GM19468 (cell line): ENCODE measurements at regions not wholly inside any gene's neighbourhood (a gene's known extent, or its start where the extent isn't known, plus 50 kb on each side); places are given as distances from the start of the nearest gene placed in this dataset.
A peak's percentile ranks its signal among the peaks of the same experiment; 100 is the strongest.
"Not testable (repeated sequence)": the region's sequence is repeated elsewhere in the genome, so short reads cannot be mapped to it uniquely, and the experiment has no call there.

Source experiments
- ATAC-seq: cut with Tn5 transposase; IDR thresholded peaks from one replicate; pipeline ENCODE4 v1.9.1; 2021; ENCODE audit warnings: mild to moderate bottlenecking, moderate library complexity, moderate number of reproducible peaks; ENCODE audit not compliant: unreplicated experiment; ENCODE audit errors: extremely low read depth

DNA sequence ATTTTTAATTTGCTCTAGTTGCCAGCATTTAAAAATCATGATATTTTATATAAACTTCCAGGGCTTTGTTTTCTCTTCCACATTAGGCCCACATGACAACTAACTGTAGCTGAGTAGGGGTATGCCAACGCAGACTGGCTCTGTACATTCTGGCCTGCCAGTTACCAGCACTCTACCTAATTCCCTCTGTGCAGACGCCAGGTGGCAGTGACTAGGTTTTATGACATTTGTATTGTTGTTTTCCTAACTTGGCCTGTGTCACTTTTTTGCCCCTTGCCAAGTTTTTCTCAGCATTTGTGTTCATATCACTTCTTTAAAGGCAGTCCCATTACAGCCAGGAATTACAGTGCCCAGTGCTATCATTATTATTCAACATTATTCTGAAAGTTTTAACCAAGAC is 347.5 kb downstream of the NKX6-1 start:
- no peak for ATAC-seq

DNA sequence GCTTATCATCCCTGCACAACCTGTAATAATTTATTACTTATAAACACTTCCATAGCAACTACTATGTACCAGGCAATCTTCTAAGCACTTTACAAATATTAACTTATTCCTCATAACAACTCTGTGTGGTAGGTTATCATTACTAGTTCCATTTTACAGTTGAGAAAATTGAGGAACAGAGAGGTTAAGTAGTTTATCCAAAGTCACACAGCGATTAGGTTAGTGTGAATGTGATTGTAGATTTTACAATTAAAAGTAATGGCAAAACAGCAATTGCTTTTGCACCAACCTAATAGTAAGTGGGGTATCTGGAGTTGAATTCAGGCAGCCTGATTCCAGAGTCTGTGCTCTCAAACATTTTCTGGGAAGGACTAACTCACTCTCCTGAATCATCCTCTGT is 348.9 kb downstream of the NKX6-1 start:
- ATAC-seq: no peak

DNA sequence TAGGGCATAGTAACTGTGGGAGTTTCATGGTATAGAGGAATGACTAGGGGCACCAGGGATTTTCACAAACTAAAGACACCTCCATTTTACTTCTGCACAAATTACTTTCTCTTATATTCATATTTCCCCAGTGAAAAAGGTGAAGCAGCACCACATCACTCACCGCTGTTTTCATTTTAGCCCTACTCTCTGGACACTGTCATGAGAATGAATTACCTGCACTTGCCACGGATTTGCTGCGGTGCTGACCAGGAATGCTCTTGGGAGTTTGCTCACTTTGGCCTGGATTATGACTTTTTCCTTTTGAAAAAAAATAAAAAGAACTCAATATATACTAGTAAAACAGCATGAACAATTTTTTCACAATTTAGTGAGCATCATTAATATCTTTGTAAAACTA is 351.3 kb downstream of the NKX6-1 start:
- no peak for ATAC-seq

DNA sequence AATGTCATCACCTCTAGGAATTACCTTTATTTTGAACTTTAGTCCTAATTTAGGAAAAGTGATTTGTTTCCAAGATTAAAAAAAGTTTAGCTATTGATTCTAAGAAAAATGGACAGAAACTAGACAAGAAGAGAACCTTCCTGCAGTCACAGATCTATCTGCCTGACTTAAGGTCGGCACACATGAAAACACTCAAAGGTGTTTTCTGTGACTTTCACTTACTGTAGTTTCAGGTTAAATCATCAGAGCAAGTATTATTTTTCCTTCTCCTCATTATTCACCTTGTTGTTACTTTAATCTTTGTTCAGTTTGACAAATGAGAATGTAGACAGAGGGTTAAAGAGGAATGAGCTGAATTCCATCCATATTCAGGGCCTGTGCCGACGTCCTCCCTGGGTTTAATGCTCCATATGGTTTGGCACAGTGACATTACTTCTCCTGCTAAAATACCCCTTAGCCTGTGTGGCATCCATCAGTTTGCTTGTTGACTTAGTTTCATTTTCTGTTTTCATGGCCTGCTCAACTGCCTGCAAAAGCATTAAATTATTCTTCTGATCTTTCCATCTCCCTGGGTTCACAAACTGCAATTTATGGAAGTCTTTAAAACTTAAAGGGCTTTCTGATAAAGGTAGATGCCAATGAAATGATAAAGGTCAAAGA is 352.7 kb downstream of the NKX6-1 start:
- peak; percentile 22 for ATAC-seq

DNA sequence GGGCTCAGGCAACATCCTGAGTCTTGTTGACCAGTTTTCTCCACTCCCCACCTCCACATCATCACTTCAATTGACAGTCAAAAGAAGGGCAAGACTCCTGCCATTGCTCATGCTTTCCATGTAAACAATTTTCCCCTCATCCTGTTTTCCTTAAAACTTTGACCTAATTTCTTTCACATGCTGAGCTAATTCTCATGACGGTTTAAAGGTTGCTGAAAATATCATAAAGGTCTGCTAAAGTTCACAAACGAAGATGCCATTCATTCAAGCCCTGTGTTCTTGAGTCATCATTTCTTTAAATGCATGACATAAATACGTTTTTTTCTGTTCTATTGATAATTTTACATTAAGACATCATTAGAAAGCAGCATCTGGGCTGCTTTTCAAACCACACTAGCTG is 353.9 kb downstream of the NKX6-1 start:
- no peak for ATAC-seq

DNA sequence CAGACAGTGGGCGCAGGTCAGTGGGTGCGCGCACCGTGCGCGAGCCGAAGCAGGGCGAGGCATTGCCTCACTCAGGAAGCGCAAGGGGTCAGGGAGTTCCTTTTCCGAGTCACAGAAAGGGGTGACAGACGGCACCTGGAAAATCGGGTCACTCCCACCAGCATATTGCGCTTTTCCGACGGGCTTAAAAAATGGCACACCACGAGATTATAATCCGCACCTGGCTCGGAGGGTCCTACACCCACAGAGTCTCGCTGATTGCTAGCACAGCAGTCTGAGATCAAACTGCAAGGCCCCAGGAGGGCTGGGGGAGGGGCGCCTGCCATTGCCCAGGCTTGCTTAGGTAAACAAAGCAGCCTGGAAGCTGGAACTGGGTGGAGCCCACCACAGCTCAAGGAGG is 372.2 kb downstream of the NKX6-1 start:
- not testable (repeated sequence) for ATAC-seq

DNA sequence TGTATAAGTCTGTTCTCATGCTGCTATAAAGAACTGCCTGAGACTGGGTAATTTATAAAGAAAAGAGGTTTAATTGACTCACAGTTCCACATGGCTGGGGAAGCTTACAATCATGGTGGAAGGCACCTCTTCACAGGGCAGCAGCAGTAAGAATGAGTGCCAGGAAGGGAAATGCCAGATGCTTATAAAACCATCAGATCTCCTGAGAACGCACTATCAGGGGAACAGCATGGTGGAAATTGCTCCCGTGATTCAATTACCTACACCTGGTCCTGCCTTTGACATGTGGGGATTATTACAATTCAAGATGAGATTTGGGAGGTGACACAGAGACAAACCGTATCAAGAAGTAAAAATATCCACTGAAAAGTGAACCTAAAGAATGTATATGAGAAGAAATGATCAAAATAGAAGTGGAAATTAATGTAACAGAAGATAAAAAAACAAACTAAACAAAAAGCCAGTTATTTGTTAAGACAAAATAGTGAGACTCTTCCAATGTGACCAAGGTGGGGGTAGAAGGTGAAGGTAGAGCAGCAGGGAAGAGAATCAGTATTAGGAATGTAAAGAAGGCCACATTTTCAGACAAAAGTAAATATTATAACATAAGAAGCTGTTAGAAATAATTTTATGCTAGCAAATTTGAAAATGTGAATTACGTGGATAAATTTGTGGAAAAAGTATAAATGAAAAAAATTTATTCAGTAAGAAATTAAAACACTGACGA is 372.9 kb downstream of the NKX6-1 start:
- ATAC-seq: no peak

DNA sequence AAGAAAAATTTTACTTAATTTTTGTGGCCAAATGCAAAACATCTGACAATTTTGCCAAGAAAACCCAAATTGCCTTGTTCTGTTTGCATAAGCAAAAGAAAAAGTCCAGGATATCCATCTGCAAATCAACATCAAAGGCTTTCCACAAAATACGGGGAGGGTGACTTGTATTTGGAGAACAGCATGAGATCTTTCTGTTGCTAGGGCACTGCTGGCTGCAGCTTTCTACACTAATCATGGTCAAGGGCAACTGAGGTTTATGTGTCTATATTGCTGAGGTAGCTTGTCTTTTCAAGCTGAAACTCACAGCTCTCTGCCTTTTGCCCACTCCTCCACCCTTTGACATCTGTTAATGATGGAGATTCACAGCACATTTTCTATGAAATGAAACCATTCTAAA is 389.1 kb downstream of the NKX6-1 start:
- ATAC-seq: no peak

DNA sequence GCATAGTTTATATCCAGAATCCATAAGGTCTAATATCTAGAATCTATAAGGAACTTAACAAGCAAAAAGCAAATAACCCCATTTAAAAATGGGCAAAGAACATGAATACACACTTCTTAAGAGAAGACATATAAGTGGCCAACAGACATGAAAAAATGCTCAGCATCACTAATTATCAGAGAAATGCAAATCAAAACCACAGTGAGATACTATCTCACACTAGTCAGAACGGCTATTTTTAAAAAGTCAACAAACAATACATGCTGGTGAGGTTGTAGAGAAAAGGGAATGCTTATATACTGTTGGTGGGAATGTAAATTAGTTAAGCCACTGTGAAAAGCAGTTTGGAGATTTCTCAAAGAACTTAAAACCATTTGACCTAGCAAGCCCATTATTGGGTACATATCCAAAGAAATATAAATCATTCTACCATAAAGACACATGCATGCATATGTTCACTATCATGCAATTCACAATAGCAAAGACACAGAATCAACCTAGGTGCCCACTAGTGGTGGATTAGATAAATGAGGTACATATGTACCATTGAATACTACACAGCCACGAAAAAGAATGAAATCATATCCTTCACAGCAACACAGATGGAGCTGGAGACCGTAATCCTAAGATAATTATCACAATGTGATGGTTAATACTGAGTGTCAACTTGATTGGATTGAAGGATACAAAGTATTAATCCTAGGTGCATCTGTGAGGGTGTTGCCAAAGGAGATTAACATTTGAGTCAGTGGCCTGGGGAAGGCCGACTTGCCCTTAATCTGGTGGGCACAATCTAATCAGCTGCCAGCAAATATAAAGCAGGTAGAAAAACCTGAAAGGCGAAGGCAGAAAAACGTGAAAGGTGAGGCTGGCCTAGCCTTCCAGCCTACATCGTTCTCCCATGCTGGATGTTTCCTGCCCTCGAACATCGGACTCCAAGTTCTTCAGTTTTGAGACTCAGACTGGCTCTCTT is 397.2 kb downstream of the NKX6-1 start:
- ATAC-seq: not testable (repeated sequence)

DNA sequence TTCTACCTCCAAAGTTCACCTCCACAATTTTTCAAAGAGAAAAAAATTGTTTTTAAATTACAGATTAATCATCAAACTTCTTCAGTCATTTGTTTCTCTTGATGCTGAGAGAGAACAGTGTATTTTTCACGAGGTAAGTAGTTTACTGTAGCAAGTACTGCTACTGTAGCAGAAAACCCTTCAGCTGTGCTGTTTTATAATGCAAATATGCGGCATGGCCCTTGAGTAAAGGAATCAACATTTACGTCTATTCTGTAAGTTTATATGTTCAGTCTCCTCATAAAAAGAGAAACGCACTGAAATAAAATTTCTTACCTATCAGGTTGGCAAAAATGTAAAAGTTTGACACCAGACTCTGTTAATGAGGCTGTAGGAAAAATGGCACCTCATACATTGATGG is 399.0 kb downstream of the NKX6-1 start:
- ATAC-seq: no peak

DNA sequence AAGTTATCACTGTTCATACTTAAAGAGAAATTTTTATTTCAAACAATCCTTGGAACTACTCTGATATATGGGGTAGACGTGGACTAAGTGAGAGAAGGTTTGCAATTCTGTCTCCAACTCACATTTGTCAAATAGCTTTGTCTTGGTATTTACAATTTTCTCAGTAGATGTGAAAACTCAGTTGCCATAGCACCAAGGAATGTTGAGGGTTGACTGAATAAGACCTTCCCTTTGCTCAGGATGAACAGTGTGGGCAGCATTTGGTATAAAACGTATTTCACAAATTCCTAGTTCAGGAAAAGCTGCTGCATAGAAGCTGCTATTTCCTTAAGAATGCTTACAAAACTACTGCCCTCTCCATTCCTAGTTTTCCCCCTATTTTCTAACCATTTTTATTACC is 399.5 kb downstream of the NKX6-1 start:
- no peak for ATAC-seq

DNA sequence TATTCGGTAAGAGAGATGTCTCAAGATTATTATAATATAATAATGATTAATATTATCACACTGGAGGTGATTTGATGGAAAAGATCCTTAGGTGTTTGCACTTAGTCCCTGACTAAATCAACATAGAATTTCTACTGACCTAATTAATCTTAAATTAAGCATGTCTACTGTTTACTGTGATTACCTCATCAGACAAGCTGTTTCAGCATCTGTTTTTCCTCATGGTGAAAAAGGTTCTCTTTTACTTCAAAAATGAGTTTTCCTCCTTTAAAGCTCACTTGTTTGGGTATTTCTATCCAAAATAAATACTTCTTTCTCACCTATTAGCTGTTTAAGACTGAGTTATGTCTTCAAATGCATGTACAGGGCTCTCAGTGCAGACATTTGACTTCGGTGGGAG is 407.8 kb downstream of the NKX6-1 start:
- no peak for ATAC-seq

DNA sequence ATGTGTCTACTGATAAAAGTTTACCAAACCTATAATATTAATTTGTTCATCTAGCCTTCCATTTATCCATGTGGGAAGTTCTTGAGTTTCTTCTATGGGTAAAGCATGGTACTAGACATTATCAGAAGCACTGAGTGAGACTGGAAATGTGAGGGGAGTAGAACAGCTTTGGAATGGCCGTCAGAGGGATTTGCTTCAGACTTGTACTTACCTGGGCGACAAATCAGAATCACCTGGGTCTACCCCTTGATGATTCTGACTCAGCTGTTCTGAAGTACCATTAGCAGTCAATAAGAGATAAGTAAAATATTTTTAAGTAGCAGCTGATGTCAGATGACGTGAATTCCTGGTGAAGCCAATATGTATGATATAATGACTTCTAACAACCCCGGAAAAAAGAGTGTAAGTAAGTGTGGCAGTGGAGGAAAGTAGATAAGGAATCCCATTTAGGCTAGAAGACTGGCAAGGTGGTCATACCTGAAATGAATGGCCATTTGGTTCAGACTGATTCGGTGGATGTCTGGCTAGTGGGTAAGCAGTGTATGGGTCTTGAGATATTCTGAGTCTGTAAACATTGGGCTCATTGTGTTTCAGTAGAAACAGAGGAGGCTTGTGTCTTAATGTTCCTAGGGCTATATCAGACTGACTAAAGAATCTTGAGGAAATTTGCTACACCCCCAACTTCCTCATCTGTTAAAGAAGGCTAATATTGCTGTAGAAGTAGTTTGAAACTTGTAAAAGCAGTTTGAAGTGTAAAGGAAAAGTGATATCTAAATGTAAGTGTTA is 409.2 kb downstream of the NKX6-1 start:
- no peak for ATAC-seq

DNA sequence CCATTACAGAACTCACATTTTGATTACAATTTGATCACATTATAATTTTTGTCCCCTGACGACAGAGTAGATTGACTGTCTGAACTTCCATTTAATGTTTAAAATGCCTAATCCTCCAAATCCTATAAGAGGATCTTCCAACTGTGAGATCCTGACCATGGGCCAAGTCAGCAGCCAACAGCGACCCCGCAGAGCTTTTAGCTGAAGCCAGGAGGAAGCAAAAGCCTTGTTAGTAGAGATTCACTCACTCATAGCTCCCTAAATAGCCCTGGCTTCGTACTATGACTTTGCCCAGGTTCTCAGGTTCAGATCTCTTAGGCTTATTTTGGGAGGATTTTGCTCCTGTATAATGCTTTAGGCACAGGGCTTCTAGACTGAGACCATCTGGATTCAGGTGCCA is 413.1 kb downstream of the NKX6-1 start:
- no peak for ATAC-seq

DNA sequence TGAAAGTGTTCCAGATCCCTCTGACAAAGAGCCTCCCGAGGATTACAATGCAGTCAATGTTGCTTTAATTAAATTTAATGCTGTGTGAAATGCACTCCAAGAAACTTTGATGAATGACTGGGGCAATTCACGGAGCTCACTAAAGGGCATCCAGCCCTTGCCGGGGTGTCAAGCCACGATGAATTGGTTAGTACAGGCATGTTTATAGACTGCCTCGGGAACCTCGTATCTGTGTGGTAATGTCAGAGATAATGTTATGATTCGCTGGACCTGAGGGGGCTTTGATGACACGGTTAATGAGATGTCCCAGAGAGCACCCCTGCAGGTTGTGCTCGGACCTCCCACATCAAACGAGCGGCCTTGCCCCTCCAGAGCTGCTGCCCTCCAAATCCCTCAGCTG is 428.8 kb downstream of the NKX6-1 start:
- no peak for ATAC-seq

DNA sequence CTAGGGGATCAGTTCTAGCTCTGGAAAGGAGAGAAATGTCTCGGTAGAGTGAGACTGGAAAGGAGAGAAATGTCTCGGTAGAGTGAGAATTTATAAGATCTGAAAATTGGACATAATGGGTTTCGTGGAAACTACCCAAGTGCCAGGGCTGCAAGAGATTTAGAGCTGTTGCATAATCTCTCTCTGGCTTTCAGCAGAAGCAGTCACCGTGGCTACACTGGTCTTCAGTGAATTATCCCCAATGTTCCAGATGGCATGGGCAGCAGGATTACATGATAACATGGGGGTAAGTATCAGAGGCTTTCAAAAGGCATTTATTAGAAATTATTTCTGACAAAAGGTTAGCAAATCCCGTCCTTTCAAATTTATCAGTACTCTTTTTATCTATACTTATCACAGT is 435.5 kb downstream of the NKX6-1 start:
- no peak for ATAC-seq

DNA sequence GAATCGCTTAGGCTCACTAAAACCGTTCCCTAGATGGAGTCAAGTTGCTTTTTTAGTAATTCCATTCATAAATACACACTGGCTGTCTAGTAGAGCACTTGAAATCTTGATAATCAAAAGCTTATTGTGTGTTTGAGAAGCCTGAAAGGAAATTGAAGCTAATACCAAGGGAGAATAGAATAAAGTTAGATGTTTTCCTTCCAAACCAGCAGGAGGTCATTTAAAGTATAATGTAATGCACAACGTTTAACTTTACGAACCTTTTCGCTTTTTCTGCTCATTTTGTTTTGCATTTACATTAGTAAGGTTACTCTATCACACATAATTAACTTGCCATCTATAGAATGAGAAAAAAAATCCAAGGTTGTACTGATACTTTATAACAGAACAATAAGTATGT is 440.9 kb downstream of the NKX6-1 start:
- no peak for ATAC-seq

DNA sequence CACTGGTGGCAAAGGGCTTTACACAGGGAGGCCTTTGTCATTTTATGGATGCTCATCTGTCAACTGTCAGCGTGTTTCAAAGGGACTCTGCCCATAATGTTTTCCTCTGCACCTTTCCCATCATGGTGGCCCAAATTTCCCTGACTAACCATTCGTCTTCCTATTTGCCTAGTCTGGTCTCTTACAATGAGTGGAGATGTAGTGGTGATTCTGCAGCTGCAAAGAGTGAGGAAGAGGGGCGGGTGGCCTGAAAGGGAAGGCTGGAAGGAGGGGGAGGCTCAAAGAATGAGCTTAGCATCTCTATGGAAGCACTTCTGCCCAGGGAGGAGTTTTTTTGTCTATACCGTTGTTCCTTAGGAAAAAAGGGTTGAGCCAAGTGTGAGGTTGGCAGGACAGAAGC is 447.5 kb downstream of the NKX6-1 start:
- no peak for ATAC-seq

DNA sequence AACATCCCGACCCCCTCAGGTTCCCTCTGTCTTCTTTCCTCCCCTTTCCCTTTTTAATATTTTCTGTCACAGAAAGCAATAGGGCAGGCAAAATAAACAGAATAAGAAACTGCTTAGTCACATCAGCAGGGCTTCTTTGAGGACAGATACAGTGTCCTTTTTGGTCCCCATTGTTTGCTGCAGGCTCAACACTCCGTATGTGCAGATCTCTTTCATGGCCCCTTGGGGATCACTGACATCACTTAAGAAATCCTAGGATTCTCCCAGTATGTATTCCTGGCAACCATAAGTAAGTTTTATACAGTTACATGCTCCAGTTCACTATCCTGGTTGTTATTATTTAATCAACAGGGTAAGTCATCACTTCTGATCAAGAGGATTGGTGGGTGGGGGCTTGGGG is 448.0 kb downstream of the NKX6-1 start:
- no peak for ATAC-seq

DNA sequence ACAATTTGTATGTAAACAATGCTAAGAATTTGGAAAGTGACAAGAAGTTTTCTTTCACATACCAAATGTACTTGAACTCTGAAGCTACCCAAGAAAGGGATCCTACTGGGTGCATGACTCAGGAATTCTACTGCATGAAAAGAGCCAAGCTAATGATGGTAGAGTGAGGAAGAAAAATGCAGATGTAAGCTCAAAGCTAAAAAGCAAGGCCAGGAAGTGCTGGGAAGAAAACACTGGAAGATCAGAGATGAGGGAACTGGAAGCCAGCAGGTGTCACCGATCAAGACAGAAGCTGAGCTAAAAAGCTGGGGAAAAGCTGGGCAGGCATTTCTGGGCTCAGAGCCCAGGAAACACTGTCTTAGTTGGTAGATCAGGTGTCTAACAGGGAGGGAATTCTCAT is 449.1 kb downstream of the NKX6-1 start:
- ATAC-seq: no peak
